ENCODE measurements at regions not wholly inside any gene's neighbourhood (a gene's known extent, or its start where the extent isn't known, plus 50 kb on each side); places are given as distances from the start of the nearest gene placed in this dataset.

DNA sequence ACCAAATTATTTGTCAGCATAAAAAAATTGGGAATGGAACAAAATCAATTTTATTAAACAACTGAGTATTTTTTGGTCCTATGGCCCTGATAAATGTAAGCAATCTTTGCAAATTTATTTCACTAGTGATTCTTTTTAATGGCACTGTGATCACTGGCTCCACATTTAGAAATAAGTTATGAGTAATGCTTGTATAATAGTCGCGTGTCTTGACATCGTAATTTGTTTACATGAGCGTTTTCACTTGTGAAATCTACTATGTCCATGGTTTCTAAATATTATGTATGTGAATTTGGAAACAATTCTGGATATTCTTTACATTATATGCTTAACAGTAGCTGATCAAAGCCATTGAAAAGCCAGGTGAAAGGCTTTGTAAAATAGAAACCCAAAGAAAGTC is 817.5 kb downstream of the EFNA5 start:
- WGBS (ENCODE audit: extremely low coverage, insufficient coverage, low lambda C conversion rate) = no CpG with 5 or more reads among the region's 4 CpGs
- Histone ChIP-seq H3K18ac (ENCODE audit: low read length) (no peak overlapping the region), H3K4me2 (ENCODE audit: low read length) (no peak overlapping the region), H3K79me1 (ENCODE audit: low read length) (no peaks in the 10 kb centered on the region), H3K56ac (ENCODE audit: low read length) (no peak overlapping the region), H2BK5ac (ENCODE audit: low read length) (no peak overlapping the region), H3K79me2 (ENCODE audit: control insufficient read depth, insufficient read depth, low read length) (no peaks in the 10 kb centered on the region), H3K4ac (ENCODE audit: low read depth, low read length) (no peak overlapping the region), H3K27me3 (ENCODE audit: insufficient read depth, low read length, poor library complexity) (no peaks in the 10 kb centered on the region), H4K5ac (ENCODE audit: low read length) (no peak overlapping the region), H2BK15ac (replicated peaks; ENCODE audit: low read depth) (no peak overlapping the region), H3K23ac (ENCODE audit: low read length) (no peak overlapping the region), H2BK120ac (ENCODE audit: low read depth, low read length) (no peak overlapping the region), H3K9ac (ENCODE audit: low read length) (no peak overlapping the region), H4K8ac (ENCODE audit: low read depth, low read length) (no peak overlapping the region), H3K4me3 (ENCODE audit: low read length) (no peak overlapping the region), H3K36me3 (ENCODE audit: control insufficient read depth, insufficient read depth, low read length) (no peaks in the 10 kb centered on the region), H2AK5ac (ENCODE audit: low read length) (no peak overlapping the region), H3K27ac (ENCODE audit: low read depth, low read length) (no peak overlapping the region), H3K4me1 (ENCODE audit: control insufficient read depth, low read depth, low read length) (peaks cover 3% of the 10 kb centered on the region)
- no peak for DNase-seq

- Histone ChIP-seq H2AK5ac (ENCODE audit: low read length) (no peak overlapping the region), H3K4ac (ENCODE audit: low read depth, low read length) (no peak overlapping the region), H3K4me1 (ENCODE audit: control insufficient read depth, low read depth, low read length) (peaks cover 3% of the 10 kb centered on the region), H4K5ac (ENCODE audit: low read length) (no peak overlapping the region), H3K9ac (ENCODE audit: low read length) (no peak overlapping the region), H3K4me2 (ENCODE audit: low read length) (no peak overlapping the region), H3K56ac (ENCODE audit: low read length) (no peak overlapping the region), H3K27me3 (ENCODE audit: insufficient read depth, low read length, poor library complexity) (no peaks in the 10 kb centered on the region), H3K27ac (ENCODE audit: low read depth, low read length) (no peak overlapping the region), H4K8ac (ENCODE audit: low read depth, low read length) (no peak overlapping the region), H3K23ac (ENCODE audit: low read length) (no peak overlapping the region), H3K79me2 (ENCODE audit: control insufficient read depth, insufficient read depth, low read length) (no peaks in the 10 kb centered on the region), H3K4me3 (ENCODE audit: low read length) (no peak overlapping the region), H3K18ac (ENCODE audit: low read length) (no peak overlapping the region), H2BK120ac (ENCODE audit: low read depth, low read length) (no peak overlapping the region), H3K36me3 (ENCODE audit: control insufficient read depth, insufficient read depth, low read length) (no peaks in the 10 kb centered on the region), H3K79me1 (ENCODE audit: low read length) (no peaks in the 10 kb centered on the region), H2BK15ac (replicated peaks; ENCODE audit: low read depth) (no peak overlapping the region), H2BK5ac (ENCODE audit: low read length) (no peak overlapping the region)
- WGBS (ENCODE audit: extremely low coverage, insufficient coverage, low lambda C conversion rate) = no CpG with 5 or more reads among the region's 3 CpGs
- no peak for DNase-seq
Observed at GRCh38 chr5:106849266-106849665, 821.5 kb downstream of the EFNA5 start.

- H3K4me3 ChIP-seq (ENCODE audit: low read length) = no peak overlapping the region
- no peak overlapping the region for H2BK120ac ChIP-seq (ENCODE audit: low read depth, low read length)
- H3K27ac ChIP-seq (ENCODE audit: low read depth, low read length) = no peak overlapping the region
- H3K36me3 ChIP-seq (ENCODE audit: control insufficient read depth, insufficient read depth, low read length) = no peaks in the 10 kb centered on the region
- DNase-seq = peak; percentile 65
- H3K79me2 ChIP-seq (ENCODE audit: control insufficient read depth, insufficient read depth, low read length) = no peaks in the 10 kb centered on the region
- no peak overlapping the region for H3K9ac ChIP-seq (ENCODE audit: low read length)
- H4K5ac ChIP-seq (ENCODE audit: low read length) = no peak overlapping the region
- H3K23ac ChIP-seq (ENCODE audit: low read length) = no peak overlapping the region
- no peaks in the 10 kb centered on the region for H3K79me1 ChIP-seq (ENCODE audit: low read length)
- no peaks in the 10 kb centered on the region for H3K4me1 ChIP-seq (ENCODE audit: control insufficient read depth, low read depth, low read length)
- H4K8ac ChIP-seq (ENCODE audit: low read depth, low read length) = no peak overlapping the region
- H3K27me3 ChIP-seq (ENCODE audit: insufficient read depth, low read length, poor library complexity) = no peaks in the 10 kb centered on the region
- H2BK15ac ChIP-seq (replicated peaks; ENCODE audit: low read depth) = no peak overlapping the region
- no peak overlapping the region for H2AK5ac ChIP-seq (ENCODE audit: low read length)
- no peak overlapping the region for H3K4ac ChIP-seq (ENCODE audit: low read depth, low read length)
- H3K56ac ChIP-seq (ENCODE audit: low read length) = no peak overlapping the region
- H2BK5ac ChIP-seq (ENCODE audit: low read length) = no peak overlapping the region
- H3K18ac ChIP-seq (ENCODE audit: low read length) = no peak overlapping the region
- WGBS (ENCODE audit: extremely low coverage, insufficient coverage, low lambda C conversion rate) = no CpG with 5 or more reads among the region's 4 CpGs
- no peak overlapping the region for H3K4me2 ChIP-seq (ENCODE audit: low read length)
Observed at GRCh38 chr5:106843812-106844416, 826.8 kb downstream of the EFNA5 start.

DNA sequence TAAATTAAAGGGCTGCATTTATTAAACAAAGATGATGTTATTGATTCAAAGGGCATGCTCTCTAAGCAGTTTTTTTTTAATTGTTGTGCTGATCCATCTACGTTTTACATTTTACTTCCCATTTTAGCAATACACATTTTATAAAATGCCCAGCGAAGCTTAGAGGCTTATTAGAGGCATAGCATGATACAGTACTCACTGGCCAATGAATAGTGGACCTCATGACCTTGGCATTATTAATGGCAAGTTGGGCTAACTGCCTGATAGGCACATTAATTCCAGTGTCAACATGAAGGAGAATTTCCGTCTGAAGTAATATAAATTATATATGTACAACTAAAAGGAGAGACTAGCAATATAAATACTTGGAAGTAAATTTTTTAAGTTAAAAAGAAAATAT is 837.2 kb downstream of the EFNA5 start:
- Histone ChIP-seq H3K79me1 (ENCODE audit: low read length) (no peaks in the 10 kb centered on the region), H3K4me2 (ENCODE audit: low read length) (no peak overlapping the region), H3K4me1 (ENCODE audit: control insufficient read depth, low read depth, low read length) (no peaks in the 10 kb centered on the region), H4K5ac (ENCODE audit: low read length) (no peak overlapping the region), H3K4me3 (ENCODE audit: low read length) (no peak overlapping the region), H2BK5ac (ENCODE audit: low read length) (no peak overlapping the region), H3K27me3 (ENCODE audit: insufficient read depth, low read length, poor library complexity) (no peaks in the 10 kb centered on the region), H3K36me3 (ENCODE audit: control insufficient read depth, insufficient read depth, low read length) (no peaks in the 10 kb centered on the region), H3K9ac (ENCODE audit: low read length) (no peak overlapping the region), H3K23ac (ENCODE audit: low read length) (no peak overlapping the region), H3K18ac (ENCODE audit: low read length) (no peak overlapping the region), H2BK15ac (replicated peaks; ENCODE audit: low read depth) (no peak overlapping the region), H2BK120ac (ENCODE audit: low read depth, low read length) (no peak overlapping the region), H2AK5ac (ENCODE audit: low read length) (no peak overlapping the region), H3K56ac (ENCODE audit: low read length) (no peak overlapping the region), H3K27ac (ENCODE audit: low read depth, low read length) (no peak overlapping the region), H3K79me2 (ENCODE audit: control insufficient read depth, insufficient read depth, low read length) (no peaks in the 10 kb centered on the region), H4K8ac (ENCODE audit: low read depth, low read length) (no peak overlapping the region), H3K4ac (ENCODE audit: low read depth, low read length) (no peak overlapping the region)
- DNase-seq = no peak
- no CpG with 5 or more reads among the region's 3 CpGs for WGBS (ENCODE audit: extremely low coverage, insufficient coverage, low lambda C conversion rate)

DNA sequence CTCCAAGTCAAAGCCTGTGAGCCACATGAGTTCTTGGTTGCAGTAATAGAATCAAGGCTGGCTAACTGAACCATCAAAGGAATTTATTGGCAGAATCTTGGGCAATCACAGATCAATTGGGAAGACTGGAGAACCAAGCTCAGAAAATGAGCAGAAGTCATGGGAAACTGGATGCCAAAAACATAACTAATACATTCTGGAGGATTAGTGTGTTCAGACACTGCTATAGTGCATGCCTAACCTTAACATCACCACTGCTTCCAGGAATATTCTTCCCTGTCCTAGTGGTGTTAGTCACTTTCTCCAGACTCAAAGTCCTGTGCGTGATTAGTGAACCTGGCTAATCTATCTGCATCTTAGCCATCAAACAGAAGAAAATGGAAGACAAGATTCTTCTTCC is 843.7 kb downstream of the EFNA5 start:
- Histone ChIP-seq H3K18ac (ENCODE audit: low read length) (no peak overlapping the region), H2BK15ac (replicated peaks; ENCODE audit: low read depth) (no peak overlapping the region), H3K27me3 (ENCODE audit: insufficient read depth, low read length, poor library complexity) (no peaks in the 10 kb centered on the region), H2BK5ac (ENCODE audit: low read length) (no peak overlapping the region), H4K8ac (ENCODE audit: low read depth, low read length) (no peak overlapping the region), H3K36me3 (ENCODE audit: control insufficient read depth, insufficient read depth, low read length) (no peaks in the 10 kb centered on the region), H3K4ac (ENCODE audit: low read depth, low read length) (no peak overlapping the region), H3K79me2 (ENCODE audit: control insufficient read depth, insufficient read depth, low read length) (no peaks in the 10 kb centered on the region), H3K4me1 (ENCODE audit: control insufficient read depth, low read depth, low read length) (no peaks in the 10 kb centered on the region), H3K27ac (ENCODE audit: low read depth, low read length) (no peak overlapping the region), H3K9ac (ENCODE audit: low read length) (no peak overlapping the region), H3K4me2 (ENCODE audit: low read length) (no peak overlapping the region), H2BK120ac (ENCODE audit: low read depth, low read length) (no peak overlapping the region), H3K4me3 (ENCODE audit: low read length) (no peak overlapping the region), H3K23ac (ENCODE audit: low read length) (no peak overlapping the region), H4K5ac (ENCODE audit: low read length) (no peak overlapping the region), H3K79me1 (ENCODE audit: low read length) (no peaks in the 10 kb centered on the region), H2AK5ac (ENCODE audit: low read length) (no peak overlapping the region), H3K56ac (ENCODE audit: low read length) (no peak overlapping the region)
- DNase-seq = no peak
- no CpG with 5 or more reads among the region's 1 CpG for WGBS (ENCODE audit: extremely low coverage, insufficient coverage, low lambda C conversion rate)

DNA sequence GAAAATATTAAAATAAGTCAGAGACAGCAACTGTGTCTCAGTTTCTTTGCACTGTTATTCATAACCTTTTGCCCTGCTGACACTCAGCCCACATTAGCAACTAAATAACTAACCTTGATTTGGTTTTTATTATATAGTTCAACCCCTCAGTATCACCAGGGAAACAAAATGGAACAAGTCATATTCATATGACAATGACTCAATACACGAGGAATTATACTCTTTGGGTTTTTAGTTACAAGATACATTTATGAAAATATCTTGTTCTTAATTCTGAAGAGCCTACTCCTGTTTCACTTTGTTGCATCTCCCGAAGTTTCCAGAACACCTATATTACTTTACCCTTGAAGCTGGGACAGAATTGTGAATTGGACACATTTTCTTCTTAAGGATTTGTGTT is 845.4 kb downstream of the EFNA5 start:
- H3K4ac ChIP-seq (ENCODE audit: low read depth, low read length) = no peak overlapping the region
- no peak overlapping the region for H3K4me2 ChIP-seq (ENCODE audit: low read length)
- H3K23ac ChIP-seq (ENCODE audit: low read length) = no peak overlapping the region
- no peak overlapping the region for H3K27ac ChIP-seq (ENCODE audit: low read depth, low read length)
- no peaks in the 10 kb centered on the region for H3K36me3 ChIP-seq (ENCODE audit: control insufficient read depth, insufficient read depth, low read length)
- no peak overlapping the region for H4K5ac ChIP-seq (ENCODE audit: low read length)
- no peak overlapping the region for H3K9ac ChIP-seq (ENCODE audit: low read length)
- no peak for DNase-seq
- H2AK5ac ChIP-seq (ENCODE audit: low read length) = no peak overlapping the region
- H3K4me1 ChIP-seq (ENCODE audit: control insufficient read depth, low read depth, low read length) = no peaks in the 10 kb centered on the region
- H4K8ac ChIP-seq (ENCODE audit: low read depth, low read length) = no peak overlapping the region
- no peak overlapping the region for H2BK120ac ChIP-seq (ENCODE audit: low read depth, low read length)
- no peaks in the 10 kb centered on the region for H3K27me3 ChIP-seq (ENCODE audit: insufficient read depth, low read length, poor library complexity)
- no peaks in the 10 kb centered on the region for H3K79me1 ChIP-seq (ENCODE audit: low read length)
- no peak overlapping the region for H3K18ac ChIP-seq (ENCODE audit: low read length)
- no CpG with 5 or more reads among the region's 2 CpGs for WGBS (ENCODE audit: extremely low coverage, insufficient coverage, low lambda C conversion rate)
- H3K79me2 ChIP-seq (ENCODE audit: control insufficient read depth, insufficient read depth, low read length) = no peaks in the 10 kb centered on the region
- no peak overlapping the region for H2BK5ac ChIP-seq (ENCODE audit: low read length)
- no peak overlapping the region for H2BK15ac ChIP-seq (replicated peaks; ENCODE audit: low read depth)
- H3K56ac ChIP-seq (ENCODE audit: low read length) = no peak overlapping the region
- no peak overlapping the region for H3K4me3 ChIP-seq (ENCODE audit: low read length)
